Prostate gland (tissue), 2 donors: ENCODE measurements at regions not wholly inside any gene's neighbourhood (a gene's known extent, or its start where the extent isn't known, plus 50 kb on each side); places are given as distances from the start of the nearest gene placed in this dataset.

Experiments
- DNase-seq: peaks from one replicate; pipeline ENCODE4 v3.0.0-alpha.2; 2019; ENCODE audit warnings: low spot score
- H3K27ac ChIP-seq, 2 donors: fragments of 200-600 bp; sonication (generic); 2 replicates each; pipeline ENCODE4 v1.5.1; 2017 to 2019
- H3K27me3 ChIP-seq: fragments of 200-600 bp; sonication (generic); replicated peaks from 2 replicates; pipeline ENCODE4 v1.5.1; 2019; ENCODE audit not compliant: insufficient read depth
- H3K36me3 ChIP-seq, 2 donors: fragments of 200-600 bp; sonication (generic); 1 replicate in 1 of 2; 2 replicates in 1 of 2; pipeline versions ENCODE4 v1.5.1 to v1.8.1; 2017 to 2019
- H3K4me1 ChIP-seq: fragments of 200-600 bp; sonication (generic); replicated peaks from 2 replicates; pipeline ENCODE4 v1.5.1; 2019
- H3K4me3 ChIP-seq, 2 donors: fragments of 200-600 bp; sonication (generic); 2 replicates each; pipeline ENCODE4 v1.5.1; 2017 to 2019
- H3K9me3 ChIP-seq: fragments of 200-600 bp; sonication (generic); 2 replicates; pipeline ENCODE4 v1.5.1; 2017
- POLR2A ChIP-seq: fragments of 450-650 bp; IDR thresholded peaks from one replicate; pipeline ENCODE4 v1.6.1; 2016; ENCODE audit warnings: antibody characterized with exemption, mild to moderate bottlenecking
- POLR2AphosphoS5 ChIP-seq: sonication (generic); formaldehyde crosslinking; IDR thresholded peaks from one replicate; pipeline ENCODE4 v1.6.1; 2017; ENCODE audit warnings: antibody characterized with exemption
- WGBS: methylation state at CpG from one replicate; pipeline ENCODE4 v1.1.5; 2018; 5-methylcytosine and 5-hydroxymethylcytosine counted together
- intact Hi-C: fragments of 100-400 bp; cut with DNase I; formaldehyde crosslinking; loops from one replicate; pipeline ENCODE4 v1.14.2; 2022
- TF ChIP-seq, protein P1 (sequence below), 4 experiments: fragments of 200-600 bp in 2 of 4; fragments of 450-650 bp in 2 of 4; sonication (generic) in 2 of 4; IDR thresholded peaks; 1 replicate in 3 of 4; 2 replicates in 1 of 4; pipeline ENCODE4 v1.5.1; 2016 to 2019; ENCODE audit warnings: antibody characterized with exemption in 4 of 4, mild to moderate bottlenecking in 2 of 4, moderate library complexity in 2 of 4

DNA sequence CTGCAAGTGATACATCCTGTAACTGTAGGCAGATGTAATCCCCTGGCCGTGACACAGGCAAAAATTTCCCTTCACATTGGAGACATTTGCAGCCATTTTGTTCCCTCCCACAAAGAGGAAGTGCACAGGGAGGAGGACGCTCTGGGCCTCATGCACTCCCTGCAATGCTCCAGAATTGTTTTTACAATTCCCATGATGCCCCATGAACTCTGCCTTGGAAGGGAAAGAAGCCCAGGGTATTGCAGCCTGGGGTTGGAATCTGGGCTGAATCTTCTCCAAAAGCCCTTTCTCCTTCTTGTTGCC, 491.7 kb downstream of the CCDC171 start:
- DNase-seq, result no peak
- no peak overlapping the region for H3K4me3 ChIP-seq
- H3K4me1 ChIP-seq, result no peaks in the 10 kb centered on the region
- no peaks in the 10 kb centered on the region for H3K9me3 ChIP-seq
- intact Hi-C loops, result no loop called here
- no peaks in the 10 kb centered on the region for H3K27me3 ChIP-seq
- no peak for TF ChIP-seq POLR2A
- no peak for TF ChIP-seq POLR2AphosphoS5
- TF ChIP-seq, protein P1, sequence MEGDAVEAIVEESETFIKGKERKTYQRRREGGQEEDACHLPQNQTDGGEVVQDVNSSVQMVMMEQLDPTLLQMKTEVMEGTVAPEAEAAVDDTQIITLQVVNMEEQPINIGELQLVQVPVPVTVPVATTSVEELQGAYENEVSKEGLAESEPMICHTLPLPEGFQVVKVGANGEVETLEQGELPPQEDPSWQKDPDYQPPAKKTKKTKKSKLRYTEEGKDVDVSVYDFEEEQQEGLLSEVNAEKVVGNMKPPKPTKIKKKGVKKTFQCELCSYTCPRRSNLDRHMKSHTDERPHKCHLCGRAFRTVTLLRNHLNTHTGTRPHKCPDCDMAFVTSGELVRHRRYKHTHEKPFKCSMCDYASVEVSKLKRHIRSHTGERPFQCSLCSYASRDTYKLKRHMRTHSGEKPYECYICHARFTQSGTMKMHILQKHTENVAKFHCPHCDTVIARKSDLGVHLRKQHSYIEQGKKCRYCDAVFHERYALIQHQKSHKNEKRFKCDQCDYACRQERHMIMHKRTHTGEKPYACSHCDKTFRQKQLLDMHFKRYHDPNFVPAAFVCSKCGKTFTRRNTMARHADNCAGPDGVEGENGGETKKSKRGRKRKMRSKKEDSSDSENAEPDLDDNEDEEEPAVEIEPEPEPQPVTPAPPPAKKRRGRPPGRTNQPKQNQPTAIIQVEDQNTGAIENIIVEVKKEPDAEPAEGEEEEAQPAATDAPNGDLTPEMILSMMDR (IDR thresholded peaks at IDR 0.05), result no peak
- no peak overlapping the region for H3K27ac ChIP-seq
- no peaks in the 10 kb centered on the region for H3K36me3 ChIP-seq
- WGBS, result 74% methylated on average over 2 of the region's 2 CpGs

DNA sequence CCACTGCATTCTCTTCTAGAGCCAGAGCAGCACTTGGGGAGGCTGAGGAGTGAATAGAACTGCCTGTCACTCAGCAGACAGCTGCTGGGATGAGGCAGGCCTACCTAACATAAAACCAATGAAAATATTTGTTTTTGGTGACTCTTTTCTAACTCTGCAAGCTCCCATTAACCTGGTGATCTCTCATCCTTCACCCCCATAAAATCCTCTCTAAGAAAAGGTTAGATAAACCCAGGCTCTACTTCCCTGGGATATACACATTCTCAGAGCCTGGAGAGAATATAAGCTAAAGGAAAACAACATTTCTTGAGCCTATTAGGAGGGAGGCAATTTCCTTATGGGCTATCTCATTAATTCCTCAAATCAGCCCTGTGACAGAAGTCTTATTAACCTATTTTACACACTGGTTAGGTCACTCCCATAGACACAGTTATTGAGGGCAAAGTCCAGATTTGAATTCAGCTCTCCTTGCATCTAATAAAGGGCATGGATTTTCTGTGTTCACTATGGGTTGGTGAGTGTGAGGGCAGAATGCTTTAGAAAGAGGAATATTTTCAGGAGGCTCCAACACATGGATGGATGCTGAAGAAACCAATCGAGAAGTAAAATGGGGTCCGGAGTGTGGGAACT, 492.9 kb downstream of the CCDC171 start:
- Histone ChIP-seq H3K9me3 (no peaks in the 10 kb centered on the region), H3K4me1 (no peaks in the 10 kb centered on the region), H3K4me3 (no peak overlapping the region), H3K27ac (no peak overlapping the region), H3K27me3 (no peaks in the 10 kb centered on the region), H3K36me3 (no peaks in the 10 kb centered on the region)
- intact Hi-C loops, result no loop called here
- DNase-seq, result no peak
- no peak for TF ChIP-seq POLR2A
- TF ChIP-seq, protein P1 (IDR thresholded peaks at IDR 0.05), result no peak
- no peak for TF ChIP-seq POLR2AphosphoS5
- 94% methylated on average over 2 of the region's 2 CpGs for WGBS

DNA sequence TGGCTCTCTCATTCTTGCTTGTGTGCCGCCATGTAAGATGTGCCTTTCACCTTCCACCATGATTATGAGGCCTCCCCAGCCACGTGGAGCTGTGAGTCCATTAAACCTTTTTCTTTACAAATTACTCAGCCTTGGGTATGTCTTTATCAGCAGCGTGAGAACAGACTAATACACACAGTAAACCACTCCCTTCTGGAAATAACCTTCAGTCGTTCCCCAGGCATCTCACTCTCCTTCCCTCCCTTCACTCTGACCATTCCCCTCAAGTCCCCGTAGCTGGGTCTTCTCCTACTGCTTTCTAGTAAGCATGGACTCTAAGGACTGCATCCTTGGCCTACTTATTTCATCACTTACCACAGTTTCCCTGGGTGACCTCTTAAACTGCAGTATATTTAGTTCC, 493.9 kb downstream of the CCDC171 start:
- no peak overlapping the region for H3K4me3 ChIP-seq
- no peaks in the 10 kb centered on the region for H3K4me1 ChIP-seq
- H3K27ac ChIP-seq, result no peak overlapping the region
- TF ChIP-seq, protein P1 (IDR thresholded peaks at IDR 0.05), result no peak
- TF ChIP-seq POLR2A, result no peak
- TF ChIP-seq POLR2AphosphoS5, result no peak
- no peaks in the 10 kb centered on the region for H3K9me3 ChIP-seq
- intact Hi-C loops, result no loop called here
- H3K27me3 ChIP-seq, result no peaks in the 10 kb centered on the region
- WGBS, result 68% methylated on average over 5 of the region's 5 CpGs
- H3K36me3 ChIP-seq, result no peaks in the 10 kb centered on the region
- DNase-seq, result no peak

DNA sequence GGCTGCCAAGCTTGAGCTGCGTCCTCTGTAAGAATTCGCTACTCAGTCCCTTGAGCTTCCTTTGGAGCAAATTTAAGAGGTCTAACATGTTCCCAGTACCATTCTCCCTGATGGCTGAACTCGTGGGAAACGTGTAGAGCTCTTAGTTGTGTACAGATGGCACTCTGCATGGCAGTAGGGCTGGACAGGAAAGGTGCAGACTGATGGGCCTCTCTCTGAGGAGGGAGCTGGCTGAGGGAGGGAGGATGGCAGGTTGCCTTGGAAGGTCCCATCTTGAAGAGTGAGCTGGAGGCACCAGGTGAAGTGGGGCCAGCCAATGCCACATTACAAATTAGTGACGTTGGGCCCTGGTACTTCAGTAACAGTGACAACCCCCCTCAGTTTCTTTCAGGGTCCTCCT, 495.3 kb downstream of the CCDC171 start:
- H3K4me3 ChIP-seq, result no peak overlapping the region
- H3K27me3 ChIP-seq, result no peaks in the 10 kb centered on the region
- intact Hi-C loops, result no loop called here
- H3K27ac ChIP-seq, result no peak overlapping the region
- no peaks in the 10 kb centered on the region for H3K36me3 ChIP-seq
- H3K9me3 ChIP-seq, result no peaks in the 10 kb centered on the region
- DNase-seq, result no peak
- WGBS, result 80% methylated on average over 5 of the region's 5 CpGs
- TF ChIP-seq POLR2AphosphoS5 (no peak), POLR2A (no peak)
- TF ChIP-seq, protein P1 (IDR thresholded peaks at IDR 0.05), result no peak
- no peaks in the 10 kb centered on the region for H3K4me1 ChIP-seq

DNA sequence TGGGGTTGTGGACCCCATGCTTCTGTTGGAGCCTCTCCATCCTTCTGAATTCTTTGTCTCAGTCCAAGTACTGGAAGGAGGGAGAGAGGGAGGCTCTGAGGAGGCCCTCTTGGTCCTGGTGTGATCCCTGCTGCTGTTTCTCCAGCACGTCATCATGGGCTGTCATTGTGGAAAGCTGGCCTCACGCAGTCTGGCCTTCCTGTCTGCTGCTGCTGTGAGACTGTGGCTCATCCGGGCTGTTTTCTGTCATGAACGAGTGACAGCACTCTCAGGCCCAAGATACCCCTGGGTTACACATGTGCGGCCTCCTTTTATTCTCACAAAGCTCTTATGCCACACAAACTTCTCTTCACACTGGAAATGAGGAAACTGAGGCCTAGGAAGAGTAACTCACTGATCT, 499.3 kb downstream of the CCDC171 start:
- DNase-seq, result no peak
- no peak overlapping the region for H3K27ac ChIP-seq
- H3K36me3 ChIP-seq, result no peaks in the 10 kb centered on the region
- H3K27me3 ChIP-seq, result no peaks in the 10 kb centered on the region
- H3K4me1 ChIP-seq, result no peaks in the 10 kb centered on the region
- no peaks in the 10 kb centered on the region for H3K9me3 ChIP-seq
- no peak overlapping the region for H3K4me3 ChIP-seq
- WGBS, result 86% methylated on average over 5 of the region's 5 CpGs
- no peak for TF ChIP-seq POLR2AphosphoS5
- intact Hi-C loops, result no loop called here
